ENCODE measurements at regions not wholly inside any gene's neighbourhood (a gene's known extent, or its start where the extent isn't known, plus 50 kb on each side); places are given as distances from the start of the nearest gene placed in this dataset.
A peak's percentile ranks its signal among the peaks of the same experiment; 100 is the strongest.

DNA sequence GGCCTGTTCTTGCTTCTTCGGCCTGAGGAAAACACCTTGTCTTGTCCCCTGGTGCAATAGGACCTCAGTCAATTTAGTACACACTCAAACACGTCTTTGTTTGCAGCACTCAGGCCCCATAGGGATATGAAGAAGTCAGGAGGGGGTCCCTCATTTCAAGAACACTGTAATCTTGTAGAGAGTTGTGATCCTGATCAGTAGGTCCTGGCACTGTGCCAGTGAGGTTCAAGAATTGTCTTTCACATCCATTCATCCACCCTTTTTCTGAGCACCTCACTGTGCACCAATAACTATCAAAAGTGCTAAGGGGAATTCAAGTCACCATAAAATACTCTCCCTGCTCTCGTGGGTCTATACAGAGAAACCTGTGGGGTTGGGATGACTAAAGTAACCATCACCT lies 131.4 kb upstream of the LHCGR start:
- no peaks in the 10 kb centered on the region for H3K27me3 ChIP-seq (replicated peaks in 1 of 4; ENCODE audit: control insufficient read depth in 3 of 4, extremely low read depth in 1 of 4, insufficient read depth in 3 of 4, low read length in 3 of 4)
- peaks cover 4 to 18% (median 7%) of the 10 kb centered on the region in 4 experiments; a peak in 6 of 7 replicates for H3K4me1 ChIP-seq (replicated peaks in 1 of 4; ENCODE audit: control insufficient read depth in 3 of 4, insufficient read depth in 4 of 4, low read length in 3 of 4)
- H3K18ac ChIP-seq (ENCODE audit: extremely low read depth, low read length) = no peak overlapping the region
- H3K4ac ChIP-seq (replicated peaks; ENCODE audit: insufficient read length, low read depth, low read length) = no peak overlapping the region
- POLR2A ChIA-PET (ENCODE audit: partially characterized antibody) = no interaction called here
- H4K91ac ChIP-seq (replicated peaks; ENCODE audit: insufficient read length, low read length) = no peak overlapping the region
- H3K4me3 ChIP-seq (ENCODE audit: extremely low read depth in 1 of 4, insufficient read depth in 2 of 4, low read depth in 3 of 4, low read length in 4 of 4) = no peak overlapping the region
- no peak overlapping the region for H3K9ac ChIP-seq (replicated peaks in 1 of 4; ENCODE audit: extremely low read depth in 1 of 4, low read depth in 3 of 4, low read length in 3 of 4)
- H3K4me2 ChIP-seq (ENCODE audit: insufficient read depth in 1 of 2, low read depth in 2 of 2, low read length in 2 of 2) = no peak overlapping the region; a peak in 1 of 4 replicates
- CTCF ChIA-PET (ENCODE audit: partially characterized antibody) = no interaction called here
- no peak overlapping the region for H2BK20ac ChIP-seq (ENCODE audit: low read length)
- H2BK12ac ChIP-seq (ENCODE audit: low read depth, low read length) = peak overlapping the region; percentile 64; the same call in 1 of the 2 replicates
- no peak overlapping the region for H2BK15ac ChIP-seq (ENCODE audit: low read length)
- no peak overlapping the region for H3K56ac ChIP-seq (replicated peaks; ENCODE audit: insufficient read length, low read depth, low read length)
- no peak overlapping the region for H4K8ac ChIP-seq (ENCODE audit: extremely low read depth, insufficient read depth, low read length)
- H3K9me3 ChIP-seq (ENCODE audit: insufficient read depth in 2 of 2, low read depth in 1 of 2, low read length in 1 of 2) = 0 out of 4 replicates have a peak, but pooled peaks cover 0 to 4% of the 10 kb centered on the region in 2 experiments
- H2AFZ ChIP-seq (ENCODE audit: low read length) = no peak overlapping the region
- H4K20me1 ChIP-seq (replicated peaks in 1 of 2; ENCODE audit: control insufficient read depth in 1 of 2, insufficient read depth in 2 of 2, low read length in 2 of 2) = no peaks in the 10 kb centered on the region
- no peaks in the 10 kb centered on the region for H3K79me2 ChIP-seq (ENCODE audit: control insufficient read depth in 1 of 2, insufficient read depth in 2 of 2, low read length in 2 of 2)
- no peak overlapping the region for H3K14ac ChIP-seq (ENCODE audit: insufficient read length)
- H2BK120ac ChIP-seq (replicated peaks; ENCODE audit: low read depth, low read length) = no peak overlapping the region
- H3K23me2 ChIP-seq (ENCODE audit: low read depth, low read length) = no peaks in the 10 kb centered on the region
- no peaks in the 10 kb centered on the region for H3K36me3 ChIP-seq (ENCODE audit: control insufficient read depth in 2 of 4, insufficient read depth in 4 of 4, low read length in 3 of 4)
- H2BK5ac ChIP-seq (ENCODE audit: low read depth, low read length) = no peak overlapping the region
- H4K5ac ChIP-seq (ENCODE audit: insufficient read length, low read depth, low read length) = no peak overlapping the region
- H3K27ac ChIP-seq (ENCODE audit: low read depth, low read length) = no peak overlapping the region
- DNase-seq (ENCODE audit: low read depth in 1 of 2, low spot score in 2 of 2) (no peak), FAIRE-seq (no peak)
- 85% methylated on average over 3 of the region's 3 CpGs; no CpG with 5 or more reads in 1 of the 2 experiments for WGBS, 2 experiments (ENCODE audit: extremely low coverage in 1 of 2, insufficient coverage in 1 of 2, insufficient read length in 1 of 2, insufficient replicate concordance in 2 of 2, low coverage in 1 of 2, low lambda C conversion rate in 2 of 2, missing lambda C conversion rate in 1 of 2)
- H3K79me1 ChIP-seq (ENCODE audit: low read depth, low read length) = no peaks in the 10 kb centered on the region
- no peak overlapping the region; the same call in 1 of the 2 replicates for H2AK5ac ChIP-seq (ENCODE audit: low read depth, low read length)
- no peak overlapping the region for H3K23ac ChIP-seq (ENCODE audit: insufficient read length)
- TF ChIP-seq POLR2A (IDR thresholded peaks at IDR 0.05; ENCODE audit: control extremely low read depth in 1 of 2, low read depth in 2 of 2, low read length in 2 of 2) (no peak), KDM1A (IDR thresholded peaks at IDR 0.05; ENCODE audit: borderline replicate concordance, low read length) (no peak), KDM5A (IDR thresholded peaks at IDR 0.05; ENCODE audit: low read length) (no peak), TEAD4 (IDR thresholded peaks at IDR 0.05; ENCODE audit: low read depth, low read length) (no peak), BCL11A (IDR thresholded peaks at IDR 0.05; ENCODE audit: low read depth in 2 of 2, low read length in 2 of 2) (no peak), JUN (IDR thresholded peaks at IDR 0.05; ENCODE audit: low read depth, low read length) (no peak), TAF7 (optimal IDR thresholded peaks at IDR 0.05; ENCODE audit: borderline replicate concordance, low read depth, low read length) (no peak), BRCA1 (IDR thresholded peaks at IDR 0.05; ENCODE audit: low read depth, low read length) (no peak)
- TF ChIP-seq, protein P1, sequence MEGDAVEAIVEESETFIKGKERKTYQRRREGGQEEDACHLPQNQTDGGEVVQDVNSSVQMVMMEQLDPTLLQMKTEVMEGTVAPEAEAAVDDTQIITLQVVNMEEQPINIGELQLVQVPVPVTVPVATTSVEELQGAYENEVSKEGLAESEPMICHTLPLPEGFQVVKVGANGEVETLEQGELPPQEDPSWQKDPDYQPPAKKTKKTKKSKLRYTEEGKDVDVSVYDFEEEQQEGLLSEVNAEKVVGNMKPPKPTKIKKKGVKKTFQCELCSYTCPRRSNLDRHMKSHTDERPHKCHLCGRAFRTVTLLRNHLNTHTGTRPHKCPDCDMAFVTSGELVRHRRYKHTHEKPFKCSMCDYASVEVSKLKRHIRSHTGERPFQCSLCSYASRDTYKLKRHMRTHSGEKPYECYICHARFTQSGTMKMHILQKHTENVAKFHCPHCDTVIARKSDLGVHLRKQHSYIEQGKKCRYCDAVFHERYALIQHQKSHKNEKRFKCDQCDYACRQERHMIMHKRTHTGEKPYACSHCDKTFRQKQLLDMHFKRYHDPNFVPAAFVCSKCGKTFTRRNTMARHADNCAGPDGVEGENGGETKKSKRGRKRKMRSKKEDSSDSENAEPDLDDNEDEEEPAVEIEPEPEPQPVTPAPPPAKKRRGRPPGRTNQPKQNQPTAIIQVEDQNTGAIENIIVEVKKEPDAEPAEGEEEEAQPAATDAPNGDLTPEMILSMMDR (IDR thresholded peaks at IDR 0.05; ENCODE audit: control extremely low read depth in 1 of 3, insufficient read depth in 1 of 3, low read depth in 1 of 3, low read length in 3 of 3) = no peak
